ENCODE measurements at regions not wholly inside any gene's neighbourhood (a gene's known extent, or its start where the extent isn't known, plus 50 kb on each side); places are given as distances from the start of the nearest gene placed in this dataset.

DNA sequence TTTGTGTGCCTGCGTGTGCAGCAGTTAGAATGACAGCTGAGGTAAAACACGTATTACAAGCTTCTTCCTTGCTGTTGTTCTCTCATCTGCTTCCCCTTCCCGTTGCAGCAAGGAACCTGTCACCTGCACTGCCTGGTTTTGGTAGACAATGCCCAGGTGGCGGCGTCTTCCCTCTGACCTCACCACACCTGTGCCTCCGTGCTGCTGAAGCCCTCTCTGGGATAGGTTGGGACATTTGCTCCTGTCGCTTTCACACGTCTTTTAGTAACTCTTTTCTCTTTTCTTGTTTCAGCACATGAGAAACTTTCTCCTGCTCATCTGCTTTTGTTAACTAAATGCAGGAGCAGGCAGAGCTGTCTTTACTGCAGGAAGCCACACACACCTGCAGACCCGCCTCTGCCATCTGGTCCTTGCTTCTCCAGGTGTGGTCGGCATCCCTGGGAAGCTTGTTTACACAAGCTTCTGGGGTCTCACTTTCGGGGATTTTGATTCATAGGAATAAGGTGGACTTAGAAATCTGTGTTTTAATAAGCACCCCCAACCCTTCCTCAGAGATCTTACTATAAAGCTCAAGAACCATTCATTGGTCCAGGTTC, 60.7 kb upstream of the EXOC6 start:
- in situ Hi-C loops (cut with MboI) (no loop called here), intact Hi-C loops (cut with micrococcal nuclease) (no loop called here)
- Histone ChIP-seq H3K36me3 (ENCODE audit: control insufficient read depth, insufficient read depth, low read length) (no peaks in the 10 kb centered on the region), H3K9ac (ENCODE audit: insufficient read depth in 1 of 2, low read depth in 2 of 2, low read length in 2 of 2) (no peak overlapping the region), H3K27me3 (ENCODE audit: control insufficient read depth in 2 of 2, insufficient read depth in 2 of 2, low read length in 2 of 2) (no peaks in the 10 kb centered on the region), H3K4me2 (ENCODE audit: insufficient read depth, low read length) (no peak overlapping the region), H4K20me1 (replicated peaks; ENCODE audit: control insufficient read depth, insufficient read depth, low read length) (no peaks in the 10 kb centered on the region), H3K9me3 (replicated peaks; ENCODE audit: control insufficient read depth, insufficient read depth, low read depth, low read length) (no peaks in the 10 kb centered on the region), H2AFZ (ENCODE audit: low read depth, low read length) (no peak overlapping the region), H3K4me1 (replicated peaks in 1 of 2; ENCODE audit: control insufficient read depth in 2 of 2, insufficient read depth in 2 of 2, low read length in 2 of 2) (no peaks in the 10 kb centered on the region; a peak in 1 of 5 replicates), H3K79me2 (ENCODE audit: control insufficient read depth, insufficient read depth, low read length) (no peaks in the 10 kb centered on the region), H3K9me1 (ENCODE audit: control insufficient read depth, insufficient read depth, low read length) (no peaks in the 10 kb centered on the region), H3K27ac (ENCODE audit: extremely low read depth, low read depth, low read length) (no peak overlapping the region), H3K4me3 (no peak overlapping the region)
- DNase-seq (ENCODE audit: extremely low read depth in 1 of 4, low spot score in 3 of 4) (no peak), FAIRE-seq (no peak), ATAC-seq (no peak)
- ChIA-PET POLR2A (interaction anchor here (0.6 to 1.2 kb wide), 3 partner anchors 15 to 1081 kb away, joined by 3 to 6 read pairs (median 3); no protein-coding TSS in a partner anchor), CTCF (ENCODE audit: low intra/inter-chr PET ratio) (no interaction called here)
- BruUV-seq (replicated peaks), result no TSS peak
- WGBS (ENCODE audit: insufficient coverage, low coverage, missing lambda C conversion rate), result 59% methylated on average over 10 of the region's 11 CpGs
- TF ChIP-seq ZNF830 (CRISPR knock-in tag; IDR thresholded peaks at IDR 0.05) (no peak), SMAD3 (CRISPR knock-in tag; conservative IDR thresholded peaks at IDR 0.05) (no peak), CHCHD3 (CRISPR knock-in tag; IDR thresholded peaks at IDR 0.05) (no peak), HDAC1 (IDR thresholded peaks at IDR 0.05) (no peak), ZMIZ1 (IDR thresholded peaks at IDR 0.05; ENCODE audit: low read depth in 2 of 2, low read length in 2 of 2) (no peak), JUNB (CRISPR knock-in tag; conservative IDR thresholded peaks at IDR 0.05) (no peak), PCBP2 (IDR thresholded peaks at IDR 0.05; ENCODE audit: low read depth, low read length, poor library complexity, severe bottlenecking) (no peak), FOXJ3 (CRISPR knock-in tag; IDR thresholded peaks at IDR 0.05) (no peak), ZNF134 (CRISPR knock-in tag; conservative IDR thresholded peaks at IDR 0.05) (no peak), DEAF1 (CRISPR knock-in tag; IDR thresholded peaks at IDR 0.05) (no peak), SMAD2 (IDR thresholded peaks at IDR 0.05; ENCODE audit: low read depth, low read length) (no peak), SMAD1 (IDR thresholded peaks at IDR 0.05; ENCODE audit: low read depth, low read length, partially characterized antibody) (no peak), PCBP1 (IDR thresholded peaks at IDR 0.05; ENCODE audit: low read depth, low read length, poor library complexity, severe bottlenecking) (no peak), HES1 (IDR thresholded peaks at IDR 0.05; ENCODE audit: low read depth) (no peak), MTA2 (IDR thresholded peaks at IDR 0.05; ENCODE audit: low read depth) (no peak), MEF2D (tag; conservative IDR thresholded peaks at IDR 0.05; ENCODE audit: low read depth) (no peak)
- TF ChIP-seq, protein P1, sequence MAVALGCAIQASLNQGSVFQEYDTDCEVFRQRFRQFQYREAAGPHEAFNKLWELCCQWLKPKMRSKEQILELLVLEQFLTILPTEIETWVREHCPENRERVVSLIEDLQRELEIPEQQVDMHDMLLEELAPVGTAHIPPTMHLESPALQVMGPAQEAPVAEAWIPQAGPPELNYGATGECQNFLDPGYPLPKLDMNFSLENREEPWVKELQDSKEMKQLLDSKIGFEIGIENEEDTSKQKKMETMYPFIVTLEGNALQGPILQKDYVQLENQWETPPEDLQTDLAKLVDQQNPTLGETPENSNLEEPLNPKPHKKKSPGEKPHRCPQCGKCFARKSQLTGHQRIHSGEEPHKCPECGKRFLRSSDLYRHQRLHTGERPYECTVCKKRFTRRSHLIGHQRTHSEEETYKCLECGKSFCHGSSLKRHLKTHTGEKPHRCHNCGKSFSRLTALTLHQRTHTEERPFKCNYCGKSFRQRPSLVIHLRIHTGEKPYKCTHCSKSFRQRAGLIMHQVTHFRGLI (CRISPR knock-in tag; IDR thresholded peaks at IDR 0.05), result no peak

Measured in K562 (cell line).